NCI-H1930 (cell line): ENCODE measurements at regions not wholly inside any gene's neighbourhood (a gene's known extent, or its start where the extent isn't known, plus 50 kb on each side); places are given as distances from the start of the nearest gene placed in this dataset.
A peak's percentile ranks its signal among the peaks of the same experiment; 100 is the strongest.

Experiments used
- DNase-seq, 2 experiments: peaks; one replicate each; lab custom pipeline; 2025; lab: John Stamatoyannopoulos, UW

DNA sequence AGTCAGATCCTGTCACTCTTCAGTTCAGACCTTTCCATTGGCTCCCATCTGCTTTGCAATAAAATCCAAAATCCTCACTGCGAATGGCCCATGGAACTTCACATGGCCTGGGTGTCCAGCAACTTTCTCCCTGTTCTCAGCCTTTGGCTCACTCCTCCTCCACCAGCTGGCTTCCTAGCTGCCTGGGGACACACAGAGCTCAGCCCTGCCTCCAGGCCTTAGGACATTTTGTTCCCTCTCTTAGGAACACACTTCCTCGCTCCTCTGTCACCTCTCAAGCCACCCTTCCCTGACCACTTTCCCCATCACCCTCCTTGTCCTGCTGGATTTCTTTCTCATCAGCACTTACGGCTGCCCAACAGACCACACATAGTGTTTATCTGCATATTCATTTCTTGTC, 419.6 kb downstream of the MED13L start:
- DNase-seq: no peak

DNA sequence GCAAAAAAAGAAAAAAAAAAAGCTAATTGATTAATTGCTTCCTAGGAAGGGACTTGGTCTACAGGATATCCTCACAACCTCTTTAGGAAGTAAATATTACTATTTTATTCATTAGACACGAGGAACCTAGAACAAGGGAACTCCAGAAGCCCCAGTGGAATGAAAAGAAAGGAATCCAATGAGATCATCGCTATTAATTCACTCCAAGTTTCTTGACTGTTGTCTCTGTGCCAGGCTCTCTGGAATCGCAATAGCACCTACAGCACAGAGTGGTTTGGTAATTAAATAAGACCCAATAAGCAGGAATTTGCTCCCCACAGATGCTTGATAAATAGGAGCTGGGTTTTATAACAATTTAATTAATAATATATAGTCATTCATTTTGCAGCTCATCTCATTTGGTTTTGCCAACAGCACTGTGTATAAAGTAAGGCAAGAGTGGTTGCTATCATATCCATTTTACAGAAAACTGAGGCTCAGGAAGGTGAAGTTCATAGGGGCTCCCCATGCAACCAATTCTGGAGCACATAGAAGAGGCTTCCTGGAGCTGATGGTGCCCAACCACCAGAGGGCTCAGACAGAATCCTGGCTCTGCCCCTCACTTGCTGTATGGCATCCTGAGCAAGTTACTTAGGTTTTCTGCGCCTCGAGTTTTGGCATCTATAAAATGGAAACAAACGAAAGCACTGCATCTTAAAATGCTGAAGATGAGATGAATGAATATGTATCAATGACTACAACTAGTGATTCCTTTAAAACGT, 420.2 kb downstream of the MED13L start:
- no peak for DNase-seq

DNA sequence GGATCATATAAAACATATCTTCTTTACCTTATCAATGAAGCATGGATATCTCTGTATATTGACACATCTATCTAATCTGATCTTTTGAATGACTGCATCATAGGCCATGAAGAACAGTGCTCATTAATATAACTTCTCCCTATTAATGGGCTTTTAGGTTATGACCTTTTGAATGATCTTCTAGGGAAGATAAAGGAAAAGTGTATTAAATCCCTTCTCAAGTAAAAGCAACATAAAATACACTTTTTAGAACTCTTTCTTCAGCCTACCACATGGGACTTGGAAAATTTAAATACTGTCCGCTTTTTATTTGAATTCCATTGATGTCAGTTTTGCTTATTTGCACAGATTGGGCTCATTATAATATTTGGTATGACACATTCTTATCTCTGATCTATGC, 425.4 kb downstream of the MED13L start:
- DNase-seq: no peak

DNA sequence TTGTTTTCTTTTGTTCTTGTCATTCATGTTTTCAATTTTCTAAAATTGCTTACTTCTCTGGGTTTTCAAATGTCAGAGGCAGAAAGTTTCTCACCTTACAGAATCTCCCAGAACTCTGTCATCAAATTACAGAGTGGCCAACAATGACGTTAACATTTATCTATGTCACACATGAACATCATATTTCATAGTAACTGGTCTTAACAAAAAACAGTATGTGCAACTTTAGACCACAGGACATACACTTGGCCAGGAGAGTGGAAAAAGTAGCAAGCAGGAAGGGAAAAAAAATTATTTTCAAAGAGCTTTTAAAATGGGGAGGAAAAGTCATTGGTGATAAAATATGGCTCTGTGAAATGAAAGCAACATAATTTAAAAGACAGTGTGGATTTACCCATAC, 426.5 kb downstream of the MED13L start:
- no peak for DNase-seq

DNA sequence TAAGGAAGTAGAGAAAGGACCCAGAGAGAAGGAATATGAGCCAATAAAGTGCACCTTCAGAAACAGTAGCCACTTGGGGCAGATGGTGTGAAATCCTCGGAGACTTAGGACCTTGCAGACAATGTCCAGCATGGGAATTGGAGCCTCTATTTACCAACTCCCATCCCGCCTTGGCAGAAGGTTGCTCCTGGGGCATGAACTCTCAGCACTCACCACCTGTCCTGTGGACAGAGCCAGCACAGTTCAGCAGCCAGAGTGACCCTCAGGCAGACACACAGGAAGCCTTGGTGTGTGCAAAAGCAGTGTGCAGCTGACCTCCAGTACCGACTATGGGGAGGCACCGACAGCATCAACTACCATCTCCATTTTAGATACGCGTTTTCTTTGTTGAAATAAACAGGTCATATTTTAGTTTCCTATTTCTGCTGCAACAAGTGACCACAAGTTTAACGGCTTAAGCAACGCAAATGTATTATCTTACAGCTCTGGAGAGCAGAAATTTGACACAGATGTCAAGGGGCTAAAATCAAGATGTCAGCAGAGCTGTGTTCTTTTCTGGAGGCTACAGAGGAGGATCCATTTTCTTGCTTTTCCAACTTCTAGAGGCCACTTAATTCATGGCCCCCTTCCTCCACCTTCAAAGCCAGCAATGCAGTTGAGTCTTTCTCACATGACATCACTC, 428.1 kb downstream of the MED13L start:
- DNase-seq: no peak

DNA sequence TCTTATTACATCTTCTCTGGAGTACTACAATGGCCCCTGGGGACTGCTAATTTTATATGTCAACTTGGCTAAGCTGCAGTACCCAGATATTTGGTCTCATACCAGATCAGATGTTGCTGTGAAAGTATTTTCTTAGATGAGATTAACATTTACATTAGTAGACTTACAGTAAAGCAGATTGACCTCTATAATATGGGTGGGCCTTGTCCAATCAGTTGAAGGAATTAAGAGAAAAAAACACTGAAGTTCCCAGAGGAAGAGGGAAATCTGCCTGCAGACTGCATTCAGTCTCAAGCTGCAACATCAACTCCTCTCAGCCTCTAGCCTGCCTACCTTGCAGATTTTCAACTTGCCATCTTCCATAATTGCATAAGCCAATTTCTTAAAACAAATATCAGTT, 430.1 kb downstream of the MED13L start:
- no peak for DNase-seq

DNA sequence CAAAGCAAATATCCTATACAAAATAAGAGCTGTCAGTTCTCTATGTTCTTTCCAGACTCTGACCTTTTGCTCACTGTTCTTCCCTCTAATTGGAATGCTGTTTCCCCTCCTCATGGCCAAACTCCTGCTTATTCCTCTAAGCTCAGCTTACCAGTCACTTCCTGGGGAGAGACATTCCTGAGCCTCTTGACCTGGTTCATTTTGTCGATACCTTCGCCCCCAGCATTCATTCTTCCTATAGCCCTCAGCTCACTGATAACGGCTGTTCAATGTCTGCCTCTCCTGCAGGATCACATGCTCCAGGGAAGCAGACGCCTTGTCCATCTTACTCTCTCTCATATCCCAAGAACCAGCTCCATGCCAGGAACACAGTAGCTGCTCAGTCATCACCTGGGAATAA, 431.0 kb downstream of the MED13L start:
- no peak for DNase-seq

DNA sequence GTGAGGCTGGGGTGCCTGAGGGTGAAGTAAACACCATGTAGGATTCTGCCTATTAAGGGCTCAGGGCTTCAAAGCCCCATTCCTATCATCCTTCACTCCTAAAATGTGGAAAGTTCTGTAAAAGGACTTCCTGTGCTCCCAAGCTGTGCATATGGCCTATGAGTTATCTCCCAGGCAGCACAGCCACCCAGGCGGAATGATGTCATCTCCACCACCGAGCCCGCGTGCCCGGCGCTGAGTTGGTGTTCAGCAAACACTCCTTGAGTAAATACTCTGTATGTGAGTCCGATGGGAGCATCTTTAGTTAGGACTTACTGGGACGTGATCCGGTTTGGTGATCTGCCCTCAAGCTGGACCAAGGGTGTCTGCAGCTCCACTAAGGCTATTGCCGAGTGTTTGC, 437.3 kb downstream of the MED13L start:
- no peak for DNase-seq

DNA sequence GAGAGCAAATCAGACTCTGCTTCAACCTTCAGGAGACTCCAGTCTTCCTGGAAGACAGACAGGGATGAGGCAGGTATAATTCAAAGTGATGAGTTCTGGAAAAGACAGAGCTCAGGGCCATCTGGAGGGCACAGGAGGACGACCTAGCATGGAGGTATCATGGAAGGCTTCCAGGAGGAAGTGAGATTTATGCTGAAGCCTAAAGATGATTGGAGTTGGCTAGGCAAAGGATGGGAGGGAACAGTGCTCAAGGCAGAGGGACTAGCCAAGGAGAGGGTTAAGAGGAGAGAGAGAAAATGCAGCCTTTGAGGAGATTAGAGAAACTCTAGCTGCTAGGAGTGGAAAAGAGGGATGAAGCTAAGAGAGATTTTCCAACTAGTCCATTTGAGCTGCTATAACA, 438.5 kb downstream of the MED13L start:
- no peak for DNase-seq

DNA sequence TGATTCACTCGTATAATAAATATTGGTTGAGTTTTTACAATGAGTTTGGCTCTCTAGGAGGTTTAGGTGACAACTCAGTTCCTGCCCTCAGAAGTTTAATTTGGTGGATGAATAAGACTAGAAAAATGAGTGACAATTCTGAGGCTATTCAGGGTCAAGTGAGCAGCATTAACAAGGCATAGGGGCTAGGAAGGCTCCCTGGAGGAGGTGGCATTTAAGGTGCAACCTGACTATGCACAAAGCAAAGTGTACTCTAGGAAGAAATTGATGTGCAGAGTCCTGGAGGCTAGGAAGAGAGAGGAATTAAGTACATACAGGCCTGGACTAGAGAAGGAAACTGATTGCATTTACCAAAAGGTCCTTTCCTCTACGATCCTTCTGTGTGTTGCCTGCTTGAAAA, 440.3 kb downstream of the MED13L start:
- DNase-seq: no peak

DNA sequence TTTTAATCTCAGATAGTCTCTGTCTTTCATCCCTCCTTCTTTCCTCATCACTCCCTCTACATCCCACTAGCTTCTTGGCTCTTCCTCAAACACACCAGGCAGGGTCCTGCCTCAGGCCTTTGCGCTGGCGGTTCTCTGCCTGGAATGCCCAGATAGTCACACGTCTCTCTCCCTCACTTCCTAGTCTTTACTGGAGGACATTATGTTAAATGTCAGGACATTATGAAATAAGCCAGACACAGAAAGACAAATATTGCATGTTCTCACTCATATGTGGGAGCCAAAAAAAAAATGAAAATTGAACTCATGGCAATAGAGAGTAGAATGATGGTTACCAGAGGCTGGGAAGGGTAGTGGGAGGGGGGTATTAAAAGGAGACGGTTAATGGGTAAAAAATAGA, 442.0 kb downstream of the MED13L start:
- DNase-seq: no peak

DNA sequence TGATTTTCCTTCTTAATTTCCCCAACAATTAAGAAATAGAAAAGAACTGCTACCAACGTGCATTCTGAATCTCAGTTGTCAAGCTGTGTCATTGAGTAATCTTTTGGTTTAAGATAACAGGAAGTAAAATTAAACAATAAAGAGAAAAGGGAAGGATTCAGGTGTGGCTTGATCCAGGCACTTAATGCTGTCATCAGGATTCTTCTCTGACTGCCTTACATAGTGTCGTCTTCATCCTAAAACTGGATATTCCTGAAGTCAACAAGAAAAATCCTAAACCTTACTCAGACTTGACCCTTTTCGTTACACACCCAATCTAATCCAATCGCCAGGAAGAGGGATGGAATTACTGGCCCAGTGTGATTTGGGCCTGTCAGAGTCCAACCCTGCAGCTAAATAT, 443.8 kb downstream of the MED13L start:
- DNase-seq: no peak

DNA sequence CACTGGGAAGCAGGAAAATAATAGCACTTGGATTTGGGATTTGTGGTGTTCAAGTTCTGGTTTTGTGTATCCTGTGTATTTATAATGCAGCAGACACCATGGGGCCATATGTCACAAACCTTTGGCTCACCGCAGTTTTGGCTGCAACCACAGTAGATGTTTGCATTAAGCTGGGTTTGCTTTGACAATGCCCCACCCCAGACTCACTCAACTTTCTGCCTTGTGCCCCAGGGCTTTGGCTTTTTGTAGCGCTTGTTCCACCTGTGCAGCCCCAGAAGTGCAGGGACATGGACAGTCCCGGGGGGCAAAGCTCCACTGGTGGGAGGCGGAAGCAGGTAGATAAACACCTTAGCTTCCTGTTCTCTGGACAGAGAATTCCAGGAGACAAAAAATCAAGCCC, 446.9 kb downstream of the MED13L start:
- no peak for DNase-seq

DNA sequence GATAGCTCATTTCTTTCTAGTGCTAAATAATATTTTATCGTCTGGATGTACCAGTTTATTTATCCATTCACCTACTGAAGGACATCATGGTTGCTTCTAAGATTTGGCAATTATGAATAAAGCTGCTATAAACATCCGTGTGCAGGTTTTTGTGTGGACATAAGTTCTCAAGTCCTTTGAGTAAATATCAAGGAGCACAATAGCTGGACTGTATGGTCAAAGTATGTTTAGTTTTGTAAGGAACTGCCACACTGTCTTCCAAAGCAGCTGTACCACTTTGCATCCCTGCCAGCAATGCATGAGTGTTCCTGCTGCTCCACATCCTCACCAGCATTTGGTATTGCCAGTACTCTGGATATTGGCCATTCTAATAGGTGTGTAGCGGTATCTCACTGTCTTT, 447.4 kb downstream of the MED13L start:
- DNase-seq: no peak

DNA sequence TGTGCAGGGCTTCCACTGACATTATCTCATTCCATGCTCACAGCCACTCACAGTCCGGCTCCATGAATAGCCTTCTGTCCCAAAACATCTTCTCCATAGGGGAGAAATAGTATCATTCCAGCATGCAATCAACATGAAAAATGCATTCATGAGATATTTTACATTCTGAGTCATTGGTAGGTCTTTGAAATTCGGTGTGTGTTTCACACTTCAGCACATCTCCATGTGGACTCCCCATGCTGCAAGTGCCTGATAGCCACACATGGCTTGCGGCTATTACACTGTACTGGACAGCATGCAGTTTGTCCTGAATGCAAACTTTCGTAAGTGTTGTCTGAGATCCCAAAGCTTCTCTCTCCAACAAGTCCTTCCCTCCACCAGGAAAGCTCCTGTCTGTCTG, 449.3 kb downstream of the MED13L start:
- no peak for DNase-seq

DNA sequence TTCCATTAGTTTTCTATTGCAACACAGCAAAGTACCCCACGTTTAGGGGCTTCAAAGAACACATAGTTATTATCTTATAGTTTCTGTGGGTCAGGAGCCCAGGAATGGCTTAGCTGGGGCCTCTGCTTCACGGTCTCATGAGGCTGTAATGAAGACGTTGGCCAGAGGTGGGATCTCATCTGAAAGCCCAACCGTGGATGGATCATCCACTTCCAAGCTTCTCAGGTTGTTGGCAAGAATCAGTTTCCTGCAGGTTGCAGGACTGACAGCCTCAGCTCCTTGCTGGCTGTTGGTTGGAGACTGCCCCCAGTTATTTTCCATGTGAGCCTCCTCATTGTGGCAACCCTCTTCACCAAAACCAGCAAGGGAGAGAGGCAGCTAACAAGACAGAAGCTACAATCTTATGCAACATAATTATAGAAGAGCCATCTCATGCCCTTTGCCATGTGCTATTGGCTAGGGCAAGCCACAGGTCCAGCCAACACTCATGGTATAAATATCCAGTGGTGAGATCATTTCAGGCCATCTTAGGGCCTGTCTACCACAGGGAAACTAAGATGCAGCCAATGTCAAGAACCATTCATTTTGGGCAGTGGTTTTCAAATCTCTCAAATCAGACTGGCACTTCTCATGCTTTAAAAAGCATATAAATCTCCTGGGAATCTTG, 452.4 kb downstream of the MED13L start:
- no peak for DNase-seq

DNA sequence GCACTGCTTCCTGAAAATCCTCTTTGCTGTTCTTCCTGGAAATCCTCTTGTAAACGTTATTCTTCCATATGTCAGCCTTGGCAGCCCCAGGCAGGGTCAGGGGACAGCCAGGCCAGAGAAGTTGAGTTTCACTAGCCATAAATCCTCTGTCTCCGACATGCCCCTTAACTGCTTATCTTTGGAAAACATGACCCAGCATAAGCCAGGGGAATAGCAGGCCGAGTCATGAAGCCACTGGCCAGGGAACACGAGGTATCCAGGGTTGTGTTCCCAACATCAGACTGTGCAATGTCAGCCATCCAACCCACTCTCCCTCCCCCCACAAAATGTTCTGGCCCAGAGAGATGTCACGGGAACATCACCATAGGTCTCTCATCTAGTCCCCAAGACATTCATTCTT, 453.9 kb downstream of the MED13L start:
- no peak for DNase-seq

DNA sequence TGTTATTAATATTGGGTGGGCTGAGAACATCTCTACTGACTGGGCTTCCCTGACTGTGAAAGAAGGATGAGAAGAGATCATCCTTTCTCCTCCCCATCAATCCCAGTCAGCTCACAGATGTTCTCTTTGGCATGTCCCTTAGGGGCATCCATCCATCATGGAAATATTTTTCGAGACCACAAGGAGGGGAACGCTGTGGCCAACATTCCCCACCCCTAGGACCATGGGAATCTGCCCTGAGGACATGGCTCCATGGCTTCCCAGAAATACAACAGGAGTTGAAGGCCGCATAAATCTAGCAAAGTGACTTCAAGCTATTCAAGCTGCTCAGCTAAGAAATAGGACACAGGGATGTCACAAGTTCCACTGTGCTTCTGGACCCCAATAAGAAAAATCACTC, 456.8 kb downstream of the MED13L start:
- DNase-seq: no peak

DNA sequence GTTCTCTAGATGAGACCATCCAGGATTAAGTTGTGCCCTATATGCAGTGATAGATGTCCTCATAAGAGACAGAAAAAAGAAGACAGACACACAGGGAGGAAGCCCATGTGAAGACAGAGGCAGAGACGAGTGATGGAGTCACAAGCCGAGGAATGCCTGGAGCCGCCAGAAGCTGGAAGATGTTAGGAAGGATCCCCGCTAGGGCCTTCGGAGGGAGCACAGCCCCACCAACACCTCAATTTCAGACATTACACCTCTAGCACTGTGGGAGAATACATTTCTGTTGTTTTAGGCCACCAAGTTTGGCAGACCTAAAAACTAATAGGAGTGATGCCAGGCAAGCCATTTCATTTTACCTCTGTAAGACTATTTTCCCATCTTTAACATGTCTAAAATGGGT, 458.5 kb downstream of the MED13L start:
- DNase-seq: no peak

DNA sequence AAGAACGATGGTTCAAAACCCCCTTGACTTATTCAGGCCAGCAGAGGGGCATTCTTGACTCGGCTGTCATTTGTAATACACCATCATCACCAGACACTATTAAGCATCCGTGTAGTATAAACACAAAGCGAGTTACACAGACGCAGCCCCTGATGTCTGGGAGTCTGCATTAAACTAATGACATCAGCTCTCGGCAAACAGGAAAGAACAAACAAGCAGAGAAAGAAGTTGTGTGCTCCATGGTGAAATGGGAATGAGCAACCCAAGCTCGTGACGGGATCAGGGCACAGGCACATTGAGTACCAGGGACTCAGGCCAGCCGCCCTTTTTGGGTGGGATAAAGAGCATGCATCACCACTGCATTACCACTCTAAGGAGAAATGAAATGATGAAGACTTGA, 460.1 kb downstream of the MED13L start:
- peak; percentile 8 to 35 for DNase-seq

DNA sequence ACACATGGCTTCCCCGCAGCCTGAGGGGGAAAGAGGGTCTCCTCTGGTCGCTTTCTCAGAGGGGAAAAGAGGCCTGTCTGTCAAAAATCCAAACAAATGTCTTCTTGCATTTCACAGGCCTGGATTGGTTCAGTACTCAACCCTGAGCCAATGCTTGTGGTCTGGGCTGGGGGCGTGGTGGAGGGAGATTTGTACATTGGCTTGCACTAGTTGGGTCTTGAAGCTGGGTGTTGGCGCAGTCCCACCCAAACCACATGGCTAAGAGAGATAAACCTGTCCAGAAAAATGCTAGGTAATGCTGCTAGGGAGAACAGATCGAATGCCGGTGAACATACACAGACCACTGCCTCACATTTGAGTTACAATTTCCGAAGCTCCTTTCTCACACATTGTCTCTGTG, 461.6 kb downstream of the MED13L start:
- no peak for DNase-seq

DNA sequence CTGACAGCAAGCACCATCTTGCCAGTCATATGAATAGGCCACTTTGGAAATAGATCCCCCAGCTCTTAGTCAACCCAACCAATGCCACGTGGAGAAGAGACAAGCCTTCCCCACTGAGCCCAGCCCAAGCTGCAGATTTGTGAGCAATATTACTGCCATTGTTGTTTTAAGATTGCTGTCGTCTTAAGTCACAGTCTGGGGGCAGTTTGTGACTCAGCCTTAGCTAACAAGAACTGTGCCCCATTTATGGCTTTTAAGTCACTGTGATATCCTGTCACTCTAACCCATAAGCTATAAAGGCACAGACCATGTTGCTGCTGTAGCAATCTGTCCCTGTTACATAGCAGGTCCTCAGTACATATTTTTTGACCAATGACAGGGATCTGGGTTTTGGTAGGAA, 464.2 kb downstream of the MED13L start:
- no peak for DNase-seq

DNA sequence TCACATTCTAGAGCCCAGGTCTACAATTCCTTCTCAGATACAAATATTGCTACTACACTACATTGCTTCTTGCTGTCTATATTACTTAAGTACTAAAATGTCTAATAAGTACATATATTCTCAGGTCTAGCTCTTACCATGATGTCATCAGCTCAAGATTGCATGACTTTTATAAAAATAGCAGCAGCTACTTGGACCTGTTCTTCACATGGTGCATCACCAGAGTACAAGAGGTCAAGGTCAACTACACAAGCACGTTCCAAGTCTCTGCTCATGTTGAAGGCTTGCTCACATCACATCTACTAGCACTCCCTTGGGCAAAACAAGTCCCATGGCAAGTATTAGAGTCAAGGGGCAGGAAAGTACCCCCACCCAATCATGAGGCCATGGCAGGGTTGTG, 465.6 kb downstream of the MED13L start:
- no peak for DNase-seq
